K562 (cell line): ENCODE measurements at regions not wholly inside any gene's neighbourhood (a gene's known extent, or its start where the extent isn't known, plus 50 kb on each side); places are given as distances from the start of the nearest gene placed in this dataset.

Experiments used
- CBFA2T3 ChIP-seq: fragments of 450-650 bp; IDR thresholded peaks from 2 replicates; pipeline ENCODE4 v1.6.1; 2017
- CTBP1 ChIP-seq: fragments of 450-650 bp; IDR thresholded peaks from 2 replicates; pipeline ENCODE4 v1.6.1; 2016; ENCODE audit warnings: borderline replicate concordance
- CTCF ChIP-seq, 3 experiments: IDR thresholded peaks in 2 of 3; conservative IDR thresholded peaks in 1 of 3; 2 replicates each; pipeline ENCODE4 v1.5.1; 2011 to 2012; ENCODE audit warnings: low read length in 3 of 3, mild to moderate bottlenecking in 3 of 3, control low read depth in 2 of 3, improper control_type of control experiment in 1 of 3, inconsistent platforms in 1 of 3, low read depth in 1 of 3, mixed read lengths in 1 of 3, moderate library complexity in 1 of 3; ENCODE audit not compliant: insufficient read depth in 2 of 3
- ESRRA ChIP-seq: fragments of 450-650 bp; IDR thresholded peaks from 2 replicates; pipeline ENCODE4 v1.6.1; 2014; ENCODE audit warnings: low read depth, mild to moderate bottlenecking, moderate library complexity, borderline replicate concordance
- ETV1 ChIP-seq: fragments of 450-650 bp; conservative IDR thresholded peaks from 2 replicates; pipeline ENCODE4 v1.6.1; 2016; ENCODE audit warnings: missing genetic modification characterization, control low read depth, low read depth, missing compliant biosample characterization
- FOXJ2 ChIP-seq: fragments of 200-800 bp; sonication (Bioruptor generic); IDR thresholded peaks from 2 replicates; pipeline ENCODE4 v1.6.1; 2016; ENCODE audit warnings: missing genetic modification characterization, missing compliant biosample characterization
- FOXK2 ChIP-seq, 2 experiments: fragments of 450-650 bp; IDR thresholded peaks in 1 of 2; conservative IDR thresholded peaks in 1 of 2; 2 replicates each; pipeline ENCODE4 v1.6.1; 2016; ENCODE audit warnings: low read depth in 2 of 2, mild to moderate bottlenecking in 1 of 2
- LEF1 ChIP-seq: fragments of 450-650 bp; IDR thresholded peaks from 2 replicates; pipeline ENCODE4 v1.6.1; 2016; ENCODE audit warnings: mild to moderate bottlenecking
- MECOM ChIP-seq: fragments of 250-450 bp; sonication (Bioruptor Pico); IDR thresholded peaks from 2 replicates; pipeline ENCODE4 v1.8.0; 2022; ENCODE audit warnings: inconsistent platforms
- PHF21A ChIP-seq: fragments of 450-650 bp; IDR thresholded peaks from 2 replicates; pipeline ENCODE4 v1.6.1; 2017; ENCODE audit warnings: low read depth, borderline replicate concordance
- POLR2A ChIP-seq: fragments of 450-650 bp; conservative IDR thresholded peaks from 2 replicates; pipeline ENCODE4 v1.6.1; 2016
- PTTG1 ChIP-seq: fragments of 450-650 bp; IDR thresholded peaks from 2 replicates; pipeline ENCODE4 v1.6.1; 2016; ENCODE audit warnings: low read depth, mild to moderate bottlenecking, missing genetic modification characterization, missing compliant biosample characterization
- RHOXF2B ChIP-seq: fragments of 250-450 bp; sonication (Bioruptor Pico); conservative IDR thresholded peaks from 2 replicates; pipeline ENCODE4 v1.5.1; 2021
- SMARCA4 ChIP-seq: fragments of 450-650 bp; IDR thresholded peaks from 2 replicates; pipeline ENCODE4 v1.6.1; 2016
- SMARCE1 ChIP-seq: fragments of 450-650 bp; IDR thresholded peaks from 2 replicates; pipeline ENCODE4 v1.7.1; 2016; ENCODE audit warnings: mild to moderate bottlenecking
- TAL1 ChIP-seq: fragments of 450-650 bp; IDR thresholded peaks from 2 replicates; pipeline ENCODE4 v1.6.1; 2016; ENCODE audit warnings: mild to moderate bottlenecking
- ZEB2 ChIP-seq: fragments of 450-650 bp; IDR thresholded peaks from 2 replicates; pipeline ENCODE4 v1.6.1; 2016
- ZNF639 ChIP-seq, 2 experiments: fragments of 200-800 bp in 1 of 2; sonication (Bioruptor generic) in 1 of 2; sonication (generic) in 1 of 2; formaldehyde crosslinking in 1 of 2; IDR thresholded peaks in 1 of 2; conservative IDR thresholded peaks in 1 of 2; 2 replicates each; pipeline versions ENCODE4 v1.5.0 to v1.6.1; 2016 to 2020; ENCODE audit warnings: missing compliant biosample characterization in 1 of 2, missing genetic modification characterization in 1 of 2, missing genetic modification reagents in 1 of 2

GRCh38 chr2:65527451-65528240 lies 95.2 kb upstream of the SPRED2 start (continued):
- peak in 1 of 2 experiments; percentile 70; a peak in 1 of 4 replicates for TF ChIP-seq ZNF639 (CRISPR knock-in tag; conservative IDR thresholded peaks at IDR 0.05 in 1 of 2, IDR thresholded peaks at IDR 0.05 in 1 of 2)
- TF ChIP-seq CTCF (IDR thresholded peaks at IDR 0.05 in 2 of 3, conservative IDR thresholded peaks at IDR 0.05 in 1 of 3; ENCODE audit: insufficient read depth in 2 of 3, low read depth in 1 of 3, low read length in 3 of 3), result peak in 2 of 3 experiments; percentile 26 to 57; a peak in 3 of 6 replicates
- TF ChIP-seq SMARCA4, result peak; percentile 72; the same call in 1 of the 2 replicates
- peak; percentile 55; the same call in 1 of the 2 replicates for TF ChIP-seq LEF1
- no peak for TF ChIP-seq PTTG1 (tag)
- peak; percentile 27; the same call in 1 of the 2 replicates for TF ChIP-seq ETV1 (tag)
- peak; percentile 64; the same call in 1 of the 2 replicates for TF ChIP-seq MECOM
- TF ChIP-seq RHOXF2B (CRISPR knock-in tag), result no peak
- no peak for TF ChIP-seq PHF21A
- peak; percentile 70 for TF ChIP-seq CBFA2T3
- peak; percentile 52; the same call in 1 of the 2 replicates for TF ChIP-seq ZEB2
- peak; percentile 84 for TF ChIP-seq CTBP1
- TF ChIP-seq SMARCE1, result peak; percentile 81; the same call in 1 of the 2 replicates
- peak; percentile 55 for TF ChIP-seq TAL1
- TF ChIP-seq ESRRA, result peak; percentile 20; the same call in 1 of the 2 replicates
- TF ChIP-seq FOXJ2, result 0 out of 2 replicates have a peak, but pooled peaks have one; percentile 78
- no peak for TF ChIP-seq POLR2A
- TF ChIP-seq FOXK2 (conservative IDR thresholded peaks at IDR 0.05 in 1 of 2, IDR thresholded peaks at IDR 0.05 in 1 of 2; ENCODE audit: low read depth in 2 of 2), result 0 out of 4 replicates have a peak, but pooled peaks have one; percentile 15 to 22
- TF ChIP-seq, all 486 proteins: peak for 90
